ENCODE measurements at regions not wholly inside any gene's neighbourhood (a gene's known extent, or its start where the extent isn't known, plus 50 kb on each side); places are given as distances from the start of the nearest gene placed in this dataset.

DNA sequence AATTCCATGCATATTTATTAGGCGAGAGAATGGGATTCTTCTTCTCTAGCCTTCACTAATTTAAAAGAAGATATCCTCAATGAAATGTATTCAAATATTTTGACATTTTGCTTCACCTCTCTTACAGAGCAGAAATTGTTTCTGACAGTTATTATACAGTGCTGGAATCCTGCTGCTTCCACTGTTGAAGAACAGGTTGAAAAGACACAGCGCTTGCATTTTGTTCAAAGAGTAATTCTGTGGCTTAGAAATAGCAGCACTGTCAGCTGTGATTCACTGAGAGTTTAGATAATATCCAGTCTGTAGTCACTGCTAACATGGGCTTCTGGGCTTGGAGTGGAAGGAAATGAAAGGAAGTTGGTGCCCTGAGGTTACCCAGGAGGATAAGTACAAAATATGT, 117.1 kb upstream of the FBXL4 start:
- TF ChIP-seq REST (IDR thresholded peaks at IDR 0.05; ENCODE audit: low read depth, low read length) (no peak), NRF1 (IDR thresholded peaks at IDR 0.05; ENCODE audit: low read depth, low read length) (no peak), TAF1 (IDR thresholded peaks at IDR 0.05; ENCODE audit: borderline replicate concordance, low read depth, low read length) (no peak)
- TF ChIP-seq, protein P1, sequence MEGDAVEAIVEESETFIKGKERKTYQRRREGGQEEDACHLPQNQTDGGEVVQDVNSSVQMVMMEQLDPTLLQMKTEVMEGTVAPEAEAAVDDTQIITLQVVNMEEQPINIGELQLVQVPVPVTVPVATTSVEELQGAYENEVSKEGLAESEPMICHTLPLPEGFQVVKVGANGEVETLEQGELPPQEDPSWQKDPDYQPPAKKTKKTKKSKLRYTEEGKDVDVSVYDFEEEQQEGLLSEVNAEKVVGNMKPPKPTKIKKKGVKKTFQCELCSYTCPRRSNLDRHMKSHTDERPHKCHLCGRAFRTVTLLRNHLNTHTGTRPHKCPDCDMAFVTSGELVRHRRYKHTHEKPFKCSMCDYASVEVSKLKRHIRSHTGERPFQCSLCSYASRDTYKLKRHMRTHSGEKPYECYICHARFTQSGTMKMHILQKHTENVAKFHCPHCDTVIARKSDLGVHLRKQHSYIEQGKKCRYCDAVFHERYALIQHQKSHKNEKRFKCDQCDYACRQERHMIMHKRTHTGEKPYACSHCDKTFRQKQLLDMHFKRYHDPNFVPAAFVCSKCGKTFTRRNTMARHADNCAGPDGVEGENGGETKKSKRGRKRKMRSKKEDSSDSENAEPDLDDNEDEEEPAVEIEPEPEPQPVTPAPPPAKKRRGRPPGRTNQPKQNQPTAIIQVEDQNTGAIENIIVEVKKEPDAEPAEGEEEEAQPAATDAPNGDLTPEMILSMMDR (IDR thresholded peaks at IDR 0.05), result no peak
